HG02798 (cell line): ENCODE measurements at regions not wholly inside any gene's neighbourhood (a gene's known extent, or its start where the extent isn't known, plus 50 kb on each side); places are given as distances from the start of the nearest gene placed in this dataset.

Experiments
- ATAC-seq: cut with Tn5 transposase; IDR thresholded peaks from one replicate; pipeline ENCODE4 v1.9.1; 2021; ENCODE audit warnings: mild to moderate bottlenecking; ENCODE audit not compliant: unreplicated experiment, poor library complexity

DNA sequence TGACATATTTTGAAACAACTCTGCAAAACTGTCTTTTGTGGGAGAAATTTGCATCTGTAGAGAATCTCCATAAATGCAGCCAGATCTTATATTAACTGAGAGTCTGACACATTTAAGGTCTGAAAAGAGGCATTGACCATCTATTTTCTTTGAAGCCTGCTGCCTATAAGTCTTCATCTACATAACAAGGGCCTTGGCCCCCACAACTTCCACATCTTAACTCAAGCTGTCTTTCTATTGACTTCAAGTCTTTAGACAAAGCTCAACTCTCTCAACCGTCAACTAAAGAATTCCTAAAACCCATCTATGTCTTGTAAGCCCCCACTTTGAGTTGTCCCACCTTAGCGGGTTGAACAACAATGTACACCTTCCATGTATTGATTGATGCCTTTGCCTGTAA, 72.4 kb upstream of the ADCY1 start:
- no peak for ATAC-seq

DNA sequence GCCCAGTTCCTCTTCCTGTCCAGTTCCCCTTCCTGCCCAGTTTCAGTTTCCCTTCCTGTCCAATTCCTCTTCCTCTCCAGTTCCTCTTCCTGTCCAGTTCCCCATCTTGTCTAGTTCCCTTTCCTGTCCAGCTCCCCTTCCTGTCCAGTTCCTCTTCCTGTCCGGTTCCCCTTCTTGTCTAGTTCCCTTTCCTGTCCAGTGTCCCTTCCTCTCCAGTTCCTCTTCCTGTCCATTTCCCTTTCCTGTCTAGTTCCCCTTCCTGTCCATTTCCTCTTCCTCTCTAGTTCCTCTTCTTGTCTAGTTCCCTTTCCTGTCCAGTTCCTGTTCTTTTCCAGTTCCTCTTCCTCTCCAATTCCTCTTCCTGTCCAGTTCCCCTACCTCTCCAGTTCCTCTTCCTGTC, 68.1 kb upstream of the ADCY1 start:
- ATAC-seq, result no peak

DNA sequence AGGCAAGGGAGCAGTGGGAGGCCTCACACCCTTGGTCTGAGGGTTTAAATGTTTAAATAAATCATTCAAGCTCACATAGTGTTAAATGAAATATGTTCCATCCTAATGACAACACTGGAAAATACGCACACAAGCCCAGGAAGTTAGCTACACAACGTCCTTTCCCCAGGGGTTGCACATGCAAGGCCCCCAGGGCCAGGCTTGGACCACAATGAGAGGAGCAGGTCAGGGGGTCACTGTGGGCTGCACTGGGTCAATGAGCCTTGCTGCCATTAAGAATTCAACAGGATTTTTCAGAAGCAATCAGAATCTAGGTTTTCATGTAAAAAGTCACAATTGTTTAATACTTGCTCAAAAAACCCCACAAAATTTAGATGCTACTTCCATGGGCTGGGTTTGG, 64.9 kb upstream of the ADCY1 start:
- ATAC-seq, result no peak

DNA sequence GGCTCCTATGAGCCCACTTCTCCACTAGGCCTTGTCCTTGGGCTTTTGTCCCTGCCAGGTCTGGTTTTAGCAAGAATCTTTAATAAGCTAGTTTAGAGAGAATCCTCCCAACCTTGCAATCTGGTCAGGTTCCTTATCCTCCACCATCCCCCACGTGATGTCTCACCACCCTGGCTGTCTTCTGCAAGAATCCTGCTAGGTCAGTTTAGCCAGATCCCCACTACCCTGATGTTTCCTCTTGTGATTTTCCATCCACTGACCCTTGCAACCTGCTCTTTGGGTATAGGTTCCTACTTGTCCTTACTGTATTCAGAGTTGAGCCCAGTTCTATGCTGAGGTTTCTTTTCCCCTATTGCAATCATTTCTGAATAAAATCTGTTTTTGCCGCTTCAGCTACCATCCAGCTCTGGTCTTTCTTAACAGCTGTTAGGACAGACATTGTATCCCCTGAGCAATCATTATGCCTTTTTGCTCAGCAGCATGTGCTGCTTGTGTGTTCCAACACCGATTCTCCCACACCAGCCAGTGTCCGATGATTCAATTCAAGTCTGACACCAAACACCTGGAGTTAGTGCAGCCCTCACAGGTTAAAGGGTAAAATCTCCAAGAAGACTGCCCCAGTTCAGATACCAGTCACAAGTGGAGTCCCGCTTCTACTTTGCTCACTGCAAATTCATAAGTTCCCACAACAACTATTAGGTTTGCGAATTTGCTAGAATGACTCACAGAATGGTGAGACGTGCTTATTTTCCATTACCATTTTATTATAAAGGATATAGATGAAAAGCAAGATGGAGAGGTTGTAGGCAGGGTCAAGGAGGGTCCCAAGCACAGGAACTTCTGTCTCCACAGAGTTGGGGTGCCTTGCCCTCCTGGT, 62.2 kb upstream of the ADCY1 start:
- ATAC-seq, result no peak

DNA sequence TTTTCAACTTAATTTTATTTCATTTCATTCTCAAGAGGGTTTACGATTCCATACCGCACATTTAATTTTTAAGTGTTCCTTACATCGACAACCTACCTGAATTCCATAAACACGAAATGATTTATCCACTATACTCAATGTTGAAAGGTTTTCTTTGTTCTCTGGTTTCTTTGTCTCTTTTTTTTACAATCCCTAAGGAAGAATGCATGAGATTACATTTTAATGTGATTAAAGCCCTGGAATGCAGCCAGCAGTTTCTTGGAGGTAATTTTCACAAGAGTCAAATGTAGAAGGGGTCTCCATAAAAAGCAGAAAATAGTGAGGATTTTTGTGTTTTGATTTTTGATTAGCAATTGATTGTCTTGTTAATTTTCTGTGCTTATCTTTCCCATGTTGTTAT, 59.2 kb upstream of the ADCY1 start:
- no peak for ATAC-seq

DNA sequence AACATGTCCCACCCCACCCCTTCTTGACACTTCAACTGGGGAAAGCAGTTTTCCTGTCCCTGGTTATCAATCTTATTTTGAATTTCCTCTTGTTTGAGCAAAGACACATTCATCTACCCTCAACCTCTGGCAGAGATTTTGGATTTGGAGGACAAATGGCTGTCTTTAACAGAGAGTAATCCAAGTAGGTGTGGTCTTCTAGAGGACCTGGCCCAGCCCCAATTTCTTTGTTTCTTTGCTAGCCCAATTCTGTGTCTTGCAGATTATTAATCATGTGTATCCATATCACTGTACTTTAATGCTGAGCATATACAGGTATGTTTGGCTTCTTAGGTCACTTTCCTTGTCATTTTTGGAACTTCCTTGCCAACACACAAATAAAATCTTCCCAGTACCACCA, 58.8 kb upstream of the ADCY1 start:
- no peak for ATAC-seq
